ENCODE measurements at regions not wholly inside any gene's neighbourhood (a gene's known extent, or its start where the extent isn't known, plus 50 kb on each side); places are given as distances from the start of the nearest gene placed in this dataset.

DNA sequence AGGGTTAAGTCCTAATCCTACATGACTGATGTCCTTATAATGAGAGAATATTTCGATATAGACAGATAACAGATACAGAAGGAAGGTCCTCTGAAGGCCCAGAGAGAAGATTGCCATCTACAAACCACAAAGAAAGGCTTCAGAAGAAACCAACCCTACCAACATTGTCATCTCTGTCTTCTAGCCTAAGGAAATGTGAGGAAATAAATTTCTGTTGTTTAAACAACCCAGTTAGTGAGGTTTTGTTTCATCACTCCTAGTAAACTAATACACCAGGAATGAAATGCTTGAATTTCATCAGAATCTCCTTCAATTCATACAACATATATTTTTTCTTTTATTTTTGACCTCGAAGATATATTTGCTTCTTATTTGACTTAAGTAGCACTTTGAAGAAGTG, 1527.8 kb downstream of the STIM2 start:
- TF ChIP-seq, protein P1, sequence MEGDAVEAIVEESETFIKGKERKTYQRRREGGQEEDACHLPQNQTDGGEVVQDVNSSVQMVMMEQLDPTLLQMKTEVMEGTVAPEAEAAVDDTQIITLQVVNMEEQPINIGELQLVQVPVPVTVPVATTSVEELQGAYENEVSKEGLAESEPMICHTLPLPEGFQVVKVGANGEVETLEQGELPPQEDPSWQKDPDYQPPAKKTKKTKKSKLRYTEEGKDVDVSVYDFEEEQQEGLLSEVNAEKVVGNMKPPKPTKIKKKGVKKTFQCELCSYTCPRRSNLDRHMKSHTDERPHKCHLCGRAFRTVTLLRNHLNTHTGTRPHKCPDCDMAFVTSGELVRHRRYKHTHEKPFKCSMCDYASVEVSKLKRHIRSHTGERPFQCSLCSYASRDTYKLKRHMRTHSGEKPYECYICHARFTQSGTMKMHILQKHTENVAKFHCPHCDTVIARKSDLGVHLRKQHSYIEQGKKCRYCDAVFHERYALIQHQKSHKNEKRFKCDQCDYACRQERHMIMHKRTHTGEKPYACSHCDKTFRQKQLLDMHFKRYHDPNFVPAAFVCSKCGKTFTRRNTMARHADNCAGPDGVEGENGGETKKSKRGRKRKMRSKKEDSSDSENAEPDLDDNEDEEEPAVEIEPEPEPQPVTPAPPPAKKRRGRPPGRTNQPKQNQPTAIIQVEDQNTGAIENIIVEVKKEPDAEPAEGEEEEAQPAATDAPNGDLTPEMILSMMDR (conservative IDR thresholded peaks at IDR 0.05; ENCODE audit: low read depth in 2 of 2): no peak
- TF ChIP-seq EZH2 (IDR thresholded peaks at IDR 0.05; ENCODE audit: low read depth, unreplicated experiment) (no peak), JUNB (IDR thresholded peaks at IDR 0.05; ENCODE audit: unreplicated experiment) (no peak)
- TF ChIP-seq, protein P2, sequence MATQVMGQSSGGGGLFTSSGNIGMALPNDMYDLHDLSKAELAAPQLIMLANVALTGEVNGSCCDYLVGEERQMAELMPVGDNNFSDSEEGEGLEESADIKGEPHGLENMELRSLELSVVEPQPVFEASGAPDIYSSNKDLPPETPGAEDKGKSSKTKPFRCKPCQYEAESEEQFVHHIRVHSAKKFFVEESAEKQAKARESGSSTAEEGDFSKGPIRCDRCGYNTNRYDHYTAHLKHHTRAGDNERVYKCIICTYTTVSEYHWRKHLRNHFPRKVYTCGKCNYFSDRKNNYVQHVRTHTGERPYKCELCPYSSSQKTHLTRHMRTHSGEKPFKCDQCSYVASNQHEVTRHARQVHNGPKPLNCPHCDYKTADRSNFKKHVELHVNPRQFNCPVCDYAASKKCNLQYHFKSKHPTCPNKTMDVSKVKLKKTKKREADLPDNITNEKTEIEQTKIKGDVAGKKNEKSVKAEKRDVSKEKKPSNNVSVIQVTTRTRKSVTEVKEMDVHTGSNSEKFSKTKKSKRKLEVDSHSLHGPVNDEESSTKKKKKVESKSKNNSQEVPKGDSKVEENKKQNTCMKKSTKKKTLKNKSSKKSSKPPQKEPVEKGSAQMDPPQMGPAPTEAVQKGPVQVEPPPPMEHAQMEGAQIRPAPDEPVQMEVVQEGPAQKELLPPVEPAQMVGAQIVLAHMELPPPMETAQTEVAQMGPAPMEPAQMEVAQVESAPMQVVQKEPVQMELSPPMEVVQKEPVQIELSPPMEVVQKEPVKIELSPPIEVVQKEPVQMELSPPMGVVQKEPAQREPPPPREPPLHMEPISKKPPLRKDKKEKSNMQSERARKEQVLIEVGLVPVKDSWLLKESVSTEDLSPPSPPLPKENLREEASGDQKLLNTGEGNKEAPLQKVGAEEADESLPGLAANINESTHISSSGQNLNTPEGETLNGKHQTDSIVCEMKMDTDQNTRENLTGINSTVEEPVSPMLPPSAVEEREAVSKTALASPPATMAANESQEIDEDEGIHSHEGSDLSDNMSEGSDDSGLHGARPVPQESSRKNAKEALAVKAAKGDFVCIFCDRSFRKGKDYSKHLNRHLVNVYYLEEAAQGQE (IDR thresholded peaks at IDR 0.05; ENCODE audit: unreplicated experiment): no peak
